GM20431 (cell line): ENCODE measurements at regions not wholly inside any gene's neighbourhood (a gene's known extent, or its start where the extent isn't known, plus 50 kb on each side); places are given as distances from the start of the nearest gene placed in this dataset.

Experiments
- in situ Hi-C: fragments of 300-500 bp; cut with MseI, MboI; formaldehyde crosslinking; loops from one replicate; pipeline ENCODE4 v1.15.0; 2020; ENCODE audit warnings: low sequenced_read_pairs; ENCODE audit not compliant: unreplicated experiment

- in situ Hi-C loops: no loop called here
Observed at GRCh38 chr6:14638906-14639761, 521.6 kb downstream of the CD83 start.

- in situ Hi-C loops: no loop called here
Observed at GRCh38 chr6:14639983-14640599, 522.5 kb downstream of the CD83 start.

- in situ Hi-C loops: no loop called here
Observed at GRCh38 chr6:14640631-14641030, 523.1 kb downstream of the CD83 start.

- in situ Hi-C loops: no loop called here
Observed at GRCh38 chr6:14641423-14642135, 524.0 kb downstream of the CD83 start.

- in situ Hi-C loops: no loop called here
Observed at GRCh38 chr6:14642136-14642505, 524.5 kb downstream of the CD83 start.

- in situ Hi-C loops: no loop called here
Observed at GRCh38 chr6:14642842-14643241, 525.3 kb downstream of the CD83 start.

GRCh38 chr6:14644381-14644780, 526.8 kb downstream of the CD83 start:
- in situ Hi-C loops: no loop called here

- in situ Hi-C loops: no loop called here
Observed at GRCh38 chr6:14645221-14645620, 527.6 kb downstream of the CD83 start.

- in situ Hi-C loops: no loop called here
Observed at GRCh38 chr6:14645841-14646240, 528.3 kb downstream of the CD83 start.

- in situ Hi-C loops: no loop called here
Observed at GRCh38 chr6:14646371-14646770, 528.8 kb downstream of the CD83 start.

GRCh38 chr6:14647357-14647756, 529.8 kb downstream of the CD83 start:
- in situ Hi-C loops: no loop called here

- in situ Hi-C loops: no loop called here
Observed at GRCh38 chr6:14652536-14652935, 535.0 kb downstream of the CD83 start.

GRCh38 chr6:14655201-14656061, 537.9 kb downstream of the CD83 start:
- in situ Hi-C loops: no loop called here

GRCh38 chr6:14656078-14656521, 538.5 kb downstream of the CD83 start:
- in situ Hi-C loops: no loop called here

- in situ Hi-C loops: no loop called here
Observed at GRCh38 chr6:14656649-14657048, 539.1 kb downstream of the CD83 start.

- in situ Hi-C loops: no loop called here
Observed at GRCh38 chr6:14658030-14658429, 540.5 kb downstream of the CD83 start.

GRCh38 chr6:14658886-14659561, 541.5 kb downstream of the CD83 start:
- in situ Hi-C loops: no loop called here

- in situ Hi-C loops: no loop called here
Observed at GRCh38 chr6:14659841-14660240, 542.3 kb downstream of the CD83 start.

GRCh38 chr6:14660806-14661579, 543.4 kb downstream of the CD83 start:
- in situ Hi-C loops: no loop called here
